ENCODE measurements at regions not wholly inside any gene's neighbourhood (a gene's known extent, or its start where the extent isn't known, plus 50 kb on each side); places are given as distances from the start of the nearest gene placed in this dataset.

DNA sequence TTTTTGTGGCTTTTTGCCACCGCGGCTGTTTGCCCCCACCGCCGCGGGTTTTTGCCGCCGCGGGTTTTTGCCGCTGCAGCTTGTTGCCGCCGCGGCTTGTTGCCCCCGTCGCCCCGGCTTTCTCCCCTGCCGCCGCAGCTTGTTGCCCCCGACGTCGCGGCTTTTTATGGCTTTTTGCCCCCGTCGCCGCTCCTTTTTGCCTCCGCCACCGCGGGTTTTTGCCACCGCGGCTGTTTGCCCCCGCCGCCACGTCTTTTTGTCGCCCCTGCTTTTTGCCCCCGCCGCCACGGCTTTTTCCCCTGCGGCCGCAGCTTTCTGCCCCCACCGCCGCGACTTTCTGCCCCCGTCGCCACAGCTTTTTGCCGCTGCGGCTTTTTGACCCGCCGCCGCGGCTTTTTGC lies 149.5 kb downstream of the KCNJ18 start:
- TF ChIP-seq CTCF (IDR thresholded peaks at IDR 0.05 in 8 of 11, conservative IDR thresholded peaks at IDR 0.05 in 3 of 11) (no peak), POLR2A (IDR thresholded peaks at IDR 0.05) (no peak), POLR2AphosphoS5 (IDR thresholded peaks at IDR 0.05) (no peak)

Data from spleen (tissue), 7 donors.